Activated B cell treated with CpG ODN at 0.5 μM for 24 hours (primary cell): ENCODE measurements at regions not wholly inside any gene's neighbourhood (a gene's known extent, or its start where the extent isn't known, plus 50 kb on each side); places are given as distances from the start of the nearest gene placed in this dataset.

ENCODE experiments used
- ATAC-seq: fragments of 200-7000 bp; cut with Tn5 transposase; one replicate; pipeline ENCODE4 v1.10.0; 2021; ENCODE audit warnings: low read depth, mild to moderate bottlenecking, moderate library complexity
- CTCF ChIA-PET: fragments of 350-600 bp; sonication (Branson Sonifier 250); formaldehyde crosslinking; loops from one replicate; lab custom pipeline; 2021; ENCODE audit warnings: antibody characterized with exemption; lab: Charles Lee
- POLR2A ChIA-PET: fragments of 350-600 bp; sonication (Branson Sonifier 250); formaldehyde crosslinking; loops from one replicate; lab custom pipeline; 2021; ENCODE audit warnings: antibody characterized with exemption; lab: Charles Lee
- DNase-seq: peaks from one replicate; pipeline ENCODE4 v3.0.0; 2022
- H3K27ac Mint-ChIP-seq: one replicate; pipeline ENCODE4 v1.8.0; 2020; ENCODE audit warnings: mixed read lengths
- H3K27me3 Mint-ChIP-seq: one replicate; pipeline ENCODE4 v1.8.0; 2021; ENCODE audit warnings: mixed read lengths
- H3K36me3 Mint-ChIP-seq: one replicate; pipeline ENCODE4 v1.8.0; 2021; ENCODE audit warnings: low read depth, mixed read lengths
- H3K4me1 Mint-ChIP-seq: one replicate; pipeline ENCODE4 v1.8.0; 2021; ENCODE audit warnings: mixed read lengths
- H3K4me3 Mint-ChIP-seq: one replicate; pipeline ENCODE4 v1.8.0; 2020; ENCODE audit warnings: mild to moderate bottlenecking, mixed read lengths
- H3K9me3 Mint-ChIP-seq: one replicate; pipeline ENCODE4 v1.8.0; 2020; ENCODE audit warnings: mixed read lengths
- intact Hi-C: fragments of 100-400 bp; cut with micrococcal nuclease; formaldehyde crosslinking; loops from one replicate; pipeline ENCODE4 v1.15.1; 2024
- TF ChIP-seq, protein P1 (sequence below): fragments of 200-600 bp; IDR thresholded peaks from one replicate; pipeline ENCODE4 v1.8.0; 2022; ENCODE audit warnings: antibody characterized with exemption, mild to moderate bottlenecking

DNA sequence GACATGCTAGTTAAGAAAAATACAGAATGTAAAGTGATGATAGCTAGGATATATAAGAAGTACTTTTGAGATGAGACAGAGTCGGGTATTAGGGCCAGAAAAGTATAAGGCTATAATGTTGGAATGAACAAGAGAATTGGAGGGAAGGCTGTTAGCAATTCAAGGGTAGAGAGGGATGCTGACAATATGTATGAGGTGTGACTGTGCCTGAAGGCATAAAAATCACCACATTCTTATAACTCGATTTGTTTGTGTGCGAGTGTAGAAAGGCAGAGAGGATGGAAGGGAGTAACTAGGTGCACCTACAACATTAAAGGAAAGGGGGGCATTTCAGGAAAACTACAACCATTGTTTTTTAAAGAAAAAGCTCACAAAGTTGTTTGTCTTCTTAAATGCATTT lies 86.0 kb downstream of the FAT4 start:
- intact Hi-C loops, result no loop called here
- Mint-ChIP-seq H3K27ac (no peak overlapping the region), H3K36me3 (no peaks in the 10 kb centered on the region), H3K9me3 (no peaks in the 10 kb centered on the region), H3K4me3 (no peak overlapping the region), H3K27me3 (no peaks in the 10 kb centered on the region), H3K4me1 (no peaks in the 10 kb centered on the region)
- TF ChIP-seq, protein P1, sequence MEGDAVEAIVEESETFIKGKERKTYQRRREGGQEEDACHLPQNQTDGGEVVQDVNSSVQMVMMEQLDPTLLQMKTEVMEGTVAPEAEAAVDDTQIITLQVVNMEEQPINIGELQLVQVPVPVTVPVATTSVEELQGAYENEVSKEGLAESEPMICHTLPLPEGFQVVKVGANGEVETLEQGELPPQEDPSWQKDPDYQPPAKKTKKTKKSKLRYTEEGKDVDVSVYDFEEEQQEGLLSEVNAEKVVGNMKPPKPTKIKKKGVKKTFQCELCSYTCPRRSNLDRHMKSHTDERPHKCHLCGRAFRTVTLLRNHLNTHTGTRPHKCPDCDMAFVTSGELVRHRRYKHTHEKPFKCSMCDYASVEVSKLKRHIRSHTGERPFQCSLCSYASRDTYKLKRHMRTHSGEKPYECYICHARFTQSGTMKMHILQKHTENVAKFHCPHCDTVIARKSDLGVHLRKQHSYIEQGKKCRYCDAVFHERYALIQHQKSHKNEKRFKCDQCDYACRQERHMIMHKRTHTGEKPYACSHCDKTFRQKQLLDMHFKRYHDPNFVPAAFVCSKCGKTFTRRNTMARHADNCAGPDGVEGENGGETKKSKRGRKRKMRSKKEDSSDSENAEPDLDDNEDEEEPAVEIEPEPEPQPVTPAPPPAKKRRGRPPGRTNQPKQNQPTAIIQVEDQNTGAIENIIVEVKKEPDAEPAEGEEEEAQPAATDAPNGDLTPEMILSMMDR, result no peak
- no peak for DNase-seq
- ATAC-seq, result no peak
- POLR2A ChIA-PET, result no interaction called here
- CTCF ChIA-PET, result no interaction called here

DNA sequence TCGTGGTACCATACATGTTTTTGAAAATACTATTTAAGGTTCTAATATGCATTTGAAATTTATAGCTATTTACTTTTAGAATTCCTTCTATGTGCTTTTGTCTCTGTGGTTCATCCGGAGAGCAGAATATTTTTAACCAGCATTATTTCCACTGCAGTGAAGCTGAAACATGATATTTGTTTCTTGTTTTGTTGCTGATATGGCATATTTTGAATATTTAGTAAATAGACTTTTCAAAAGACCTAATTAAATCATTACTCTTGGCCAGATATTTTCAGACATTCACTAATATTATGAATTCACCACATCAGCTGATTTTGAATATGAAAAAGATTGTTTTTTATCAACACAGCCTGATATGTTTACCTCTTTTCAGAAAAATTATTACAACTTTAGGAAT lies 87.0 kb downstream of the FAT4 start:
- Mint-ChIP-seq H3K4me1 (no peaks in the 10 kb centered on the region), H3K9me3 (no peaks in the 10 kb centered on the region), H3K36me3 (no peaks in the 10 kb centered on the region), H3K4me3 (no peak overlapping the region), H3K27me3 (no peaks in the 10 kb centered on the region), H3K27ac (no peak overlapping the region)
- DNase-seq (no peak), ATAC-seq (no peak)
- intact Hi-C loops, result no loop called here
- ChIA-PET POLR2A (no interaction called here), CTCF (no interaction called here)
- TF ChIP-seq, protein P1, result no peak

DNA sequence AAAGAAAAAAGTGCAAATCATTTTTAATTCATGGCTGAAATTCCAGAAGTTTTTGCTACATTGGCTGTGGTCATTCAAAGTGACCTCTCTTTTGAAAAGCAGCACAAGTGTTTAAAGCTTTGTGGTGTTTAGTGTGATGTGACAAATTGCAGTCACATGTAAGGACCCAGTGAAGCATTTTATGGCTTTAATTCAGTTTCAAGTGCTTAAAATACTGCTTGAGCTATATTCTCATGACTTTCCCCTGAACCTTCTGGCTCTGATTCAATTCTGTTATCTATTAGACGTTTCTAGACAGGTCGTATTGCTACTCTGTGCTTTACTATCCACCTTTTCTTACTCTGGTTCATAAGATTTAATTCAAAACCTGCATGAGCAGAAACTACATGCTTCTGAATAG lies 105.8 kb downstream of the FAT4 start:
- no peaks in the 10 kb centered on the region for H3K36me3 Mint-ChIP-seq
- H3K4me3 Mint-ChIP-seq, result no peak overlapping the region
- intact Hi-C loops, result no loop called here
- ChIA-PET CTCF (no interaction called here), POLR2A (no interaction called here)
- TF ChIP-seq, protein P1, result no peak
- ATAC-seq, result no peak
- no peaks in the 10 kb centered on the region for H3K27me3 Mint-ChIP-seq
- H3K27ac Mint-ChIP-seq, result no peak overlapping the region
- H3K4me1 Mint-ChIP-seq, result no peaks in the 10 kb centered on the region
- no peak for DNase-seq
- peaks cover 12% of the 10 kb centered on the region for H3K9me3 Mint-ChIP-seq

DNA sequence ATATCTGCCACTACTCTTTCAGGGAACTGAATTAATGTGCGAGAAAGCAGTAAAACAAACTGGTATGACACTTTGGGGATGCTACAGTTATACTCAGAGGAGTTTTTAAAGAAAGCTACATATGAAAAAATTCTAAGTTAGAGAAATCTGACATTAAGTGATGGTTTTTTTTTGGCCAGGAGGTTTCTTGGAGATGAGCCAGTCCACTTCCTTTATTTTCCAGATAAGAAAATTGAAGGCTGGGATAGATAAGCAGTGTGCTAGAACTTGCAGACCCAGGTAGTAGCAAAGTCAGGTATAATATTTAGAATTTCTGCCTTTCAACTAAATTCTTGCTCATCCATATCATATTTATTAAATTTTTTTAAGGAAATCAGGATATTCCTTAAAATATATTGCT lies 106.8 kb downstream of the FAT4 start:
- DNase-seq, result no peak

DNA sequence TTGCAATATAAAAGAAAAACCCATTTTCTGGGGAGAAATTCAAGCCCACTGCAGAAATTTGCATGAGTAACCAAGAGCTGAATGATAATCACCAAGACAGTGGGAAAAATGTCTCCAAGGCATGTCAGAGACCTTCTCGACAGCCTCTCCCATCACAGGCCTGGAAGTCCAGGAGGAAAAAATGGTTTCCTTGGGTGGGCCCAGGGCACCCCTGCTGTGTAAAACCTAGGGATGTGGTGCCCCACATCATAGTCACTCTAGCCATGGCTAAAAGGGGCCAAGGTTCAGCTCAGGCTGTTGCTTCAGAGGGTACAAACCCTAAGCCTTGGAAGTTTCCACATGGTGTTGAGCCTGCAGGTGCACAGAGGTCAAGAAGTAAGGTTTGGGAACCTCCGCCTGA lies 108.4 kb downstream of the FAT4 start:
- H3K36me3 Mint-ChIP-seq, result no peaks in the 10 kb centered on the region
- intact Hi-C loops, result no loop called here
- no peak overlapping the region for H3K27ac Mint-ChIP-seq
- H3K27me3 Mint-ChIP-seq, result no peaks in the 10 kb centered on the region
- CTCF ChIA-PET, result no interaction called here
- POLR2A ChIA-PET, result no interaction called here
- DNase-seq (no peak), ATAC-seq (no peak)
- no peaks in the 10 kb centered on the region for H3K4me1 Mint-ChIP-seq
- peaks cover 12% of the 10 kb centered on the region for H3K9me3 Mint-ChIP-seq
- H3K4me3 Mint-ChIP-seq, result no peak overlapping the region
- TF ChIP-seq, protein P1, result no peak

More for the DNA sequence above, 106.8 kb downstream of the FAT4 start:
- Mint-ChIP-seq H3K27ac (no peak overlapping the region), H3K4me3 (no peak overlapping the region), H3K27me3 (no peaks in the 10 kb centered on the region), H3K9me3 (peaks cover 12% of the 10 kb centered on the region), H3K36me3 (no peaks in the 10 kb centered on the region), H3K4me1 (no peaks in the 10 kb centered on the region)
- ATAC-seq, result no peak
- TF ChIP-seq, protein P1, result no peak
- POLR2A ChIA-PET, result no interaction called here
- CTCF ChIA-PET, result no interaction called here
- intact Hi-C loops, result no loop called here
